GM18867 (cell line): ENCODE measurements at regions not wholly inside any gene's neighbourhood (a gene's known extent, or its start where the extent isn't known, plus 50 kb on each side); places are given as distances from the start of the nearest gene placed in this dataset.

ENCODE experiments used
- ATAC-seq: cut with Tn5 transposase; IDR thresholded peaks from one replicate; pipeline ENCODE4 v1.9.1; 2021; ENCODE audit warnings: mild to moderate bottlenecking, moderate library complexity; ENCODE audit not compliant: unreplicated experiment

GRCh38 chr6:208364-208763, 83.9 kb upstream of the DUSP22 start:
- no peak for ATAC-seq

GRCh38 chr6:208938-209337, 83.3 kb upstream of the DUSP22 start:
- ATAC-seq = no peak

DNA sequence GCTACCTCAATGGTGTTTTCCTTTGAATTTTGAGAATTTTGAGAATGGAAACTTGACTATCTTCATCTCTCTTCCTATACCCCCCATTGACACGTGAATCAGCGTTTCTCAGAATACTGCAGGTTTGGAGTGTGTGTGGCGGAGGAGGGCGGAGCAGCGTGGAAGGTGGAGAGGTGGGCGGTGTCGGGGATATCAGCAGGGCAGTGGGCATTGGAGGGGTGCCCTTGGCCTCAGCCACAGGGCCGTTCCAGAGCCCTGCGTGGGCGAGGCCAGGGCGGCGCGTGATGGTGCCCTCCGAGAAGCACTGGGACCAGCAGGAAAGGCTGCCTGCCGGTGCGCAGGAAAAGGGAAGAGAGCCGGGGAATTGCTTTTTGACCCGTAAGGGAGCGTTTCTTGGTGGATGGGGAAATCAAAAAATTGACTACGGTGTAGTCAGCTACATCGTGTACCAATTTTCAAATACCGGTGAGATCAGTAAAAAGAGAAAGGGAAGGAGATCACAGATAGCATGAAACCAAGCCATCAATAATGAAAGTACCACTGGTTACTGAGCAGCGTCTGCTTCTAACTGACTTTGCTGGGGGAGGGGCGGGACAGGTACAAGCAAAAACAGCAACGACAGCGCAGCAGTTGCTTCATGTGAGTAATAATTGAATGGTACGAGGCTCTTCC, 82.7 kb upstream of the DUSP22 start:
- peak; percentile 83 for ATAC-seq

- no peak for ATAC-seq
Observed at GRCh38 chr6:210104-210456, 82.2 kb upstream of the DUSP22 start.

DNA sequence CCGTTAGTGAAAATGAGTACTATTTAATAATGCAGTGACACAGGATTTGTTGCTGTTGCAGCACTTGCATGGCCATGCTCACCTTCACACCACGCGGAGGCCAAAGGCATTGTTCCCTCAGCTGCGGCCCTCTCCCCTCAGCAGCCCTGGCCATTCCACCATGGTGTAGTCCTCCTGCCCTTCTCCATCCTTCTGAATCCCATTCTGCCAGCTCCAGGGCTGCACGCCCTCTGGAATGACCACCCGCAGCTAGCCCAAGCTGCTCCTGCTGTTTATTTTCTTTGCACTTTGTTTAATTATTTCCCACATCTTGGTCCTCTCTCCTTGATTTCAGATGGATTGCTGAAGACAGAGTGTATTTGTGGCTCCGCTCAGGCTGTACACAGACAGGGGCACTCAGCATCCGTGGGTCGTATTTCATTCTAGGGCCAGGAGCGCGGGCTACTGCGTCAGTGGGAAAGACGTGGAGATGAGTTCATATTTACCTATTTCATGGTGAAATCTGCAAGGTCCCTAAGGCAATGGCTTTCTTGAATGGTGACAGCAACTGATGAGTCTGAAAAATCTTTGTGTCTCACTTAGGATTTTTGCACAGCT, 81.4 kb upstream of the DUSP22 start:
- ATAC-seq = no peak

GRCh38 chr6:211871-212497, 80.3 kb upstream of the DUSP22 start:
- ATAC-seq = no peak

DNA sequence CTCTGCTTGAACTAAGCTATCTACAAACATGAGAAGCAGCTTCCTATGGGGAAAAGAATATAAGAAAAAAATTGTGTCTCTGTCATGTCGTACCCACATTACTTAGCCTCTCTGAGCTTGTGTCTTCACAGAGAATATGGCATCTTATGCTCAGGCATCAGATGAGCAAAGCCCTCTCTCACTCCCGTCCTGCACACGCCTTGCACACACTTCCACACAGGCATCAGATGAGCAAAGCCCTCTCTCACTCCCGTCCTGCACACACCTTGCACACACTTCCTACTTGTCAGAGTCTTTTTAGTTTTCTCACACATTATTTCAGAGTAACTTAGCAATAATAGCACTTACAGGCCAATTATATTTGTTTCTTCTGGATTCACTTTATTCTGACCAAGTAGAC, 79.0 kb upstream of the DUSP22 start:
- no peak for ATAC-seq

GRCh38 chr6:214428-214827, 77.9 kb upstream of the DUSP22 start:
- no peak for ATAC-seq

DNA sequence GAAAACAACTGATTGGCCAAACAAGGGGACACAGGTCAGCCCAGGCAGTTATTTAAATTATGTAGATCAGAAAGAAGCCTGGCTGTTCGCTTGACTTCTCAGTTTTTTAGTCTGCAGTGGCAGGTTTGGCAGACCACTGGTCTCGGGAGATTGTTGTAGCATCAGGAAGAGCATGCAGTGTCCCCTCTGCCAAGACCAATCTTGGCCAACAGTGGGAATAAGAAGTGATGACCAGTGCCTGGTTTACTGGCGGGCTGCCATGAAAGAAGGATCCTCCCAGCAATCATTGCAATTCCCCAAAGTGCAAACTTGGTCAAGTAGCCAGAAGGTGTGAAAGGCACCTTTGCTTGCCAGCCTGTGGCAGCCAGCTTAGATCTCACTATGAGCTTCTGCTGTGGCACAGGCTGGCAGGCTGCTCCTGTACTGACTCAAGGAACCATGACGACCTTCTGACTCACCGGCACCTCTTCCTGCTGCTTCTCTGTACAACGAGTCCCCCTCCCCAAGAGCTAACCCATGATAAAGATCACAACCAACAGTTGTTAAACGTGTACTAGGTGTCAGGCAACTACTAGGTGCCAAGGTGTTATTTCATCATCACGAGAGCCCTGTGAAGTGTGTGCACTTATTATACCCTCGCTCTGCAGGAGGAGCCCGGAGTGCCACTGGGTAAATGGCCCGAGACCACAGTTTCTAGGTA, 76.8 kb upstream of the DUSP22 start:
- ATAC-seq = no peak

DNA sequence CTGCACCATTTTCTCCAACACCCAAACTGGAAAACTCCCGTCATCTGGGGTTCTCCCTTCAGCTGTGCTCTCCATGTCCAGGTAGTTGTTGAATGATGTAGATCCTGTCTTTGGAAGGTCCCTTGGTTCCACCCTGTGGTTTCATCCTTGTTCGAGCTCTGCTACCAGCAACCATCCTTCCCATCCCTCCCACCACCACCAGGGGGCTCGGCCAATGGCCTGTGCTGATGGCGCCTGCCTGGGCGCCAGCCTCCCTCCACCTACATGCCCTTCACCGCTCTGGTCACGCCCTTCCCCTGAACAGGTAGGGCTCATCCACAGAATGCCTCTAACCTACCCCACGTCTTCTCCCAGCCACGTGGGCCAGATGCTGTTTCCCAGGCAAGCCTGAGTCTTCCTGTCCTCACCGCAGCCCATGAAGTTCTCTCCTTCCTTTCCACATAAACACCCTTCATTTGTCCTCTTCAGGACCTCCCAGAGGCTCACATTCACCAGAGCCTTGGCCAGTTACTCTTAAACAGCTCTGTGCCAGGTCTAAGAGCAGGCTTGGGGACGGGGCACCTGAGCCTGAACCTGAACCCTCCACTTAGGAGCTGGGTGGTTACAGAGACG, 75.1 kb upstream of the DUSP22 start:
- no peak for ATAC-seq

GRCh38 chr6:218153-219018, 73.9 kb upstream of the DUSP22 start:
- ATAC-seq = peak; percentile 48

GRCh38 chr6:219019-219570, 73.2 kb upstream of the DUSP22 start:
- ATAC-seq = no peak

DNA sequence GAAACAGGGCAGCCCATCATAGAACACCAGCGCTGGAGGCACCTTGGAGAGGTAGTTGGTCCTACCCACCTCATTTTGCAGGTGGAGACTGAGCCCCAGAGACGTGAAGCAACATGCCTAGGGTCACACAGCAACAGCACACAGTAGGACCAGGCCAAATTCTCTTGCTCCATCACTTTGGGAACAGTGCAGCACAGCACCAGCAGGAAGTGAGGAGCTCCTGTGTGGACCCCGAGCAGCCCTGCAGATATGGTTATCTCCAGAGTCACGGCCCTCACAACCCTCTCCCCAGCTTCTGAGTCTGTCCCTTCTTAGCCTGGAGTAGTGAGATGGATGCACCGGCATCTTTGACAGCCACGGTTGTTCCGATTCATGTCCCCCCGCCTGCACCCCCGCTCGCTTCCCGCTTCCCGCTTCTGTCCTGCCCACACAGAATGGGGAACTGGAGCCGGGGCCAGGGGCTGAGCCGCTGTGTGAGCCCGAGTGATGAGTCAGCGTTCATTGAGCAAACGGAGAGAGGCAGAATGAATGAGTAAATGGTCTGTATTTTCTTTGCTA, 72.6 kb upstream of the DUSP22 start:
- no peak for ATAC-seq

GRCh38 chr6:220312-220711, 72.0 kb upstream of the DUSP22 start:
- no peak for ATAC-seq

GRCh38 chr6:220721-221475, 71.4 kb upstream of the DUSP22 start:
- no peak for ATAC-seq

- no peak for ATAC-seq
Observed at GRCh38 chr6:221531-222349, 70.5 kb upstream of the DUSP22 start.

GRCh38 chr6:222468-222867, 69.8 kb upstream of the DUSP22 start:
- ATAC-seq = no peak

- ATAC-seq = no peak
Observed at GRCh38 chr6:223136-223535, 69.2 kb upstream of the DUSP22 start.
